ENCODE measurements at regions not wholly inside any gene's neighbourhood (a gene's known extent, or its start where the extent isn't known, plus 50 kb on each side); places are given as distances from the start of the nearest gene placed in this dataset.
"Not testable (repeated sequence)": the region's sequence is repeated elsewhere in the genome, so short reads cannot be mapped to it uniquely, and the experiment has no call there.

GRCh38 chr17:72460711-72461110, 339.9 kb downstream of the SOX9 start:
- no peak for DNase-seq (ENCODE audit: low read depth, low spot score)
- TF ChIP-seq, protein P1, sequence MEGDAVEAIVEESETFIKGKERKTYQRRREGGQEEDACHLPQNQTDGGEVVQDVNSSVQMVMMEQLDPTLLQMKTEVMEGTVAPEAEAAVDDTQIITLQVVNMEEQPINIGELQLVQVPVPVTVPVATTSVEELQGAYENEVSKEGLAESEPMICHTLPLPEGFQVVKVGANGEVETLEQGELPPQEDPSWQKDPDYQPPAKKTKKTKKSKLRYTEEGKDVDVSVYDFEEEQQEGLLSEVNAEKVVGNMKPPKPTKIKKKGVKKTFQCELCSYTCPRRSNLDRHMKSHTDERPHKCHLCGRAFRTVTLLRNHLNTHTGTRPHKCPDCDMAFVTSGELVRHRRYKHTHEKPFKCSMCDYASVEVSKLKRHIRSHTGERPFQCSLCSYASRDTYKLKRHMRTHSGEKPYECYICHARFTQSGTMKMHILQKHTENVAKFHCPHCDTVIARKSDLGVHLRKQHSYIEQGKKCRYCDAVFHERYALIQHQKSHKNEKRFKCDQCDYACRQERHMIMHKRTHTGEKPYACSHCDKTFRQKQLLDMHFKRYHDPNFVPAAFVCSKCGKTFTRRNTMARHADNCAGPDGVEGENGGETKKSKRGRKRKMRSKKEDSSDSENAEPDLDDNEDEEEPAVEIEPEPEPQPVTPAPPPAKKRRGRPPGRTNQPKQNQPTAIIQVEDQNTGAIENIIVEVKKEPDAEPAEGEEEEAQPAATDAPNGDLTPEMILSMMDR (IDR thresholded peaks at IDR 0.05; ENCODE audit: low read depth, low read length), result no peak
- CTCF ChIA-PET, result interaction anchor here (0.7 kb wide), 1 partner anchor 33 kb away, joined by 3 read pairs; no protein-coding TSS in a partner anchor
- H3K27ac ChIP-seq (ENCODE audit: low read depth, low read length), result no peak overlapping the region
- no peak overlapping the region for H3K4me3 ChIP-seq (ENCODE audit: low read depth, low read length)
- no peaks in the 10 kb centered on the region for H3K27me3 ChIP-seq (ENCODE audit: control insufficient read depth, insufficient read depth, low read length)
- no peaks in the 10 kb centered on the region; the same call in 1 of the 2 replicates for H3K9me3 ChIP-seq (ENCODE audit: control insufficient read depth, insufficient read depth, low read length)
- POLR2A ChIA-PET, result no interaction called here

DNA sequence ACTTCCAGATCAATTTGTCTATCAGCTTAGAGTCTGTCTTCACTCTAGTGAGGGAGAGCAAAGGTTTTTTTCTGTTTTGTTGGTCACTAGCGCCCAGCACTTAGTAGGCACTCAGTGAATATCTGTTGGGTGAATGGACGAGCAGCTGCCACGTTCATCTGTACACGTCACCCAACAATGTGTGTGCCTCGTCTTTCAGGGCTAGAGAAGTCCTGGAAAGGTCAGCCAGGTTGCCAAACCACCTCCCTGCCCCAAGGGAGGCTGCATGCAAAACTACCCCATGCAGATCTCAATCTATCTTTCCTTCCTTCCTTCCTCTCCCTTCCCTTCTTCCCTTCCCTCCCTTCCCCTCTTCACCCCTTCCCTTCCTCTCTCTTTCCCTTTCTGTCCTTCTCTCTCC, 340.9 kb downstream of the SOX9 start:
- TF ChIP-seq, protein P1 (IDR thresholded peaks at IDR 0.05; ENCODE audit: low read depth, low read length), result no peak
- H3K27ac ChIP-seq (ENCODE audit: low read depth, low read length), result no peak overlapping the region
- no peaks in the 10 kb centered on the region; the same call in 1 of the 2 replicates for H3K9me3 ChIP-seq (ENCODE audit: control insufficient read depth, insufficient read depth, low read length)
- H3K27me3 ChIP-seq (ENCODE audit: control insufficient read depth, insufficient read depth, low read length), result no peaks in the 10 kb centered on the region
- no peak overlapping the region for H3K4me3 ChIP-seq (ENCODE audit: low read depth, low read length)
- POLR2A ChIA-PET, result interaction anchor here (0.7 kb wide), 1 partner anchor 95 kb away, joined by 6 read pairs; no protein-coding TSS in a partner anchor
- CTCF ChIA-PET, result no interaction called here
- DNase-seq (ENCODE audit: low read depth, low spot score), result no peak

DNA sequence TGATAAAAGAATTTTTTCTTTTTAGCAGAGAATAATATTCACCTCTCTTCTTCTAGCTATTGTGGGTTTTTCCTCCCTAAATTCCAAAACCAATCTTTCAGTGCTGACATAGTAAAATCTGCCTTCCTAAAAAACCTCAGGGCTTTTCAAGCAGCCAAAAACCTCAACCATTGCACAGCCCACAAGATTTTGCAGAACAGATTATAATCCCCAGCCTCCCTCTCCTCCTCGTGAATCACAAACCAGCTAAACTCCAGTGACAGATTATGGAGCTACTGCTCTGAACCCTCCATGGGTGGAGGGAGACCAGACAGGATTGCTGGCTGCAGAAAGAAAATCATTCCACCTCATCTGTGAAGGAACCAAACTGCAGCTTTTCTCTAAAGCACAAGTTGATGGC, 341.6 kb downstream of the SOX9 start:
- CTCF ChIA-PET, result interaction anchor here (0.6 kb wide), 1 partner anchor 1263 kb away, joined by 3 read pairs; no protein-coding TSS in a partner anchor
- Histone ChIP-seq H3K27me3 (ENCODE audit: control insufficient read depth, insufficient read depth, low read length) (no peaks in the 10 kb centered on the region), H3K4me3 (ENCODE audit: low read depth, low read length) (no peak overlapping the region), H3K27ac (ENCODE audit: low read depth, low read length) (no peak overlapping the region), H3K9me3 (ENCODE audit: control insufficient read depth, insufficient read depth, low read length) (no peaks in the 10 kb centered on the region; the same call in 1 of the 2 replicates)
- POLR2A ChIA-PET, result no interaction called here
- TF ChIP-seq, protein P1 (IDR thresholded peaks at IDR 0.05; ENCODE audit: low read depth, low read length), result no peak
- no peak for DNase-seq (ENCODE audit: low read depth, low spot score)

- POLR2A ChIA-PET, result no interaction called here
- CTCF ChIA-PET, result interaction anchor here (0.6 kb wide), 1 partner anchor 1263 kb away, joined by 3 read pairs; no protein-coding TSS in a partner anchor
- TF ChIP-seq, protein P1 (IDR thresholded peaks at IDR 0.05; ENCODE audit: low read depth, low read length), result no peak
These were observed 342.0 kb downstream of the SOX9 start for GRCh38 chr17:72462814-72463213.

DNA sequence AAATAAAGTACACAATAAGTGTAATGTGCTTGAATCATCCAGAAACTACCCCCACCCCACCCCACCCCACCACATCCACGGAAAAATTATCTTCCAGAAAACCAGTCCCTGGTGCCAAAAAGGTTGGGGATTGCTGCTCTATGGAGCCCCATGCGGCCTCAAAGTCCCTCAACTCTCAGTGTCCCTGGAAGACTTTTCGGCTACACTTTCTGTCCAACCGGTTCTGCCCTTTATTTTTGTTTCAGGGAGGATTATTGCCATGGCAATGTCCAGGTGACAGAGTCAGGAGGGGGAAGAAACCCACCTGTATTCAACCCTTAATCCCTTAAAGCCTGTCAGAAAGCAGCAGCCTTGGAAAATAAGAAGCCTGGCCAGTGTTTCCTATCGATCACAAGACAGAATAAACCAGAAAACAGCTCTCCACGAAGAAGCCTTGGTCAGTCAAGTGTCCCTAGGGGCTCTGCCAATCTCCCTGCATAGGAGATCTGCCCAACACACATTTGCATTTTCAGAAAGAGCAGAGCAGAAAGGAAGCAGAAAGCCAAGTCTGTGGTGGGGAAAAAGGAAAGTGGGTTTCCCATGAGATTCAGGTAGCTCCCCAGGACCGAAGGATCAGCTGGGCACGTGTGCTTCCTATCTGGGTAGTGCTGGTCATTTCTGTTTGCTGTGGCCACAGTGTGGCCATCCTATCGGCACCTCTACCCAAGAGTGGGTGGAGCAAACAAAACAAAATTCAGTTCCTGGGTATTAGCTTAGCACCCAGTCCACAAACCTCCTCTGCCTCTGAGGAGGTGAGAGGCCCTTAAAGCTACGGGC, 342.7 kb downstream of the SOX9 start:
- POLR2A ChIA-PET, result no interaction called here
- TF ChIP-seq, protein P1 (IDR thresholded peaks at IDR 0.05; ENCODE audit: low read depth, low read length), result no peak
- DNase-seq (ENCODE audit: low read depth, low spot score), result no peak
- Histone ChIP-seq H3K27me3 (ENCODE audit: control insufficient read depth, insufficient read depth, low read length) (no peaks in the 10 kb centered on the region), H3K9me3 (ENCODE audit: control insufficient read depth, insufficient read depth, low read length) (no peaks in the 10 kb centered on the region; the same call in 1 of the 2 replicates), H3K27ac (ENCODE audit: low read depth, low read length) (no peak overlapping the region), H3K4me3 (ENCODE audit: low read depth, low read length) (no peak overlapping the region)
- CTCF ChIA-PET, result no interaction called here

More at GRCh38 chr17:72462814-72463213, 342.0 kb downstream of the SOX9 start:
- Histone ChIP-seq H3K27me3 (ENCODE audit: control insufficient read depth, insufficient read depth, low read length) (no peaks in the 10 kb centered on the region), H3K27ac (ENCODE audit: low read depth, low read length) (no peak overlapping the region), H3K9me3 (ENCODE audit: control insufficient read depth, insufficient read depth, low read length) (no peaks in the 10 kb centered on the region; the same call in 1 of the 2 replicates), H3K4me3 (ENCODE audit: low read depth, low read length) (no peak overlapping the region)
- DNase-seq (ENCODE audit: low read depth, low spot score), result no peak

GRCh38 chr17:72464221-72464620, 343.4 kb downstream of the SOX9 start:
- H3K27me3 ChIP-seq (ENCODE audit: control insufficient read depth, insufficient read depth, low read length); H3K27ac ChIP-seq (ENCODE audit: low read depth, low read length); POLR2A ChIA-PET; DNase-seq (ENCODE audit: low read depth, low spot score); H3K4me3 ChIP-seq (ENCODE audit: low read depth, low read length); CTCF ChIA-PET; H3K9me3 ChIP-seq (ENCODE audit: control insufficient read depth, insufficient read depth, low read length): not testable (repeated sequence)
